ENCODE measurements at regions not wholly inside any gene's neighbourhood (a gene's known extent, or its start where the extent isn't known, plus 50 kb on each side); places are given as distances from the start of the nearest gene placed in this dataset.
"Not testable (repeated sequence)": the region's sequence is repeated elsewhere in the genome, so short reads cannot be mapped to it uniquely, and the experiment has no call there.

DNA sequence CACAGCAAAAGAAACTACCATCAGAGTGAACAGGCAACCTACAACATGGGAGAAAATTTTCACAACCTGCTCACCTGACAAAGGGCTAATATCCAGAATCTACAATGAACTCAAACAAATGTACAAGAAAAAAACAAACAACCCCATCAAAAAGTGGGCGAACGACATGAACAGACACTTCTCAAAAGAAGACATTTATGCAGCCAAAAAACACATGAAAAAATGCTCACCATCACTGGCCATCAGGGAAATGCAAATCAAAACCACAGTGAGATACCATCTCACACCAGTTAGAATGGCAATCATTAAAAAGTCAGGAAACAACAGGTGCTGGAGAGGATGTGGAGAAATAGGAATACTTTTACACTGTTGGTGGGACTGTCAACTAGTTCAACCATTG lies 207.8 kb downstream of the USP6NL start:
- not testable (repeated sequence) for H3K36me3 ChIP-seq (ENCODE audit: low read depth); H3K27ac ChIP-seq (ENCODE audit: poor library complexity, severe bottlenecking); H3K4me3 ChIP-seq (ENCODE audit: severe bottlenecking); DNase-seq (ENCODE audit: low spot score); H3K4me1 ChIP-seq (ENCODE audit: insufficient read depth, poor library complexity, severe bottlenecking); ATAC-seq (ENCODE audit: low read depth); H3K27me3 ChIP-seq (ENCODE audit: insufficient read depth, poor library complexity, severe bottlenecking); H3K9me3 ChIP-seq (ENCODE audit: severe bottlenecking)

DNA sequence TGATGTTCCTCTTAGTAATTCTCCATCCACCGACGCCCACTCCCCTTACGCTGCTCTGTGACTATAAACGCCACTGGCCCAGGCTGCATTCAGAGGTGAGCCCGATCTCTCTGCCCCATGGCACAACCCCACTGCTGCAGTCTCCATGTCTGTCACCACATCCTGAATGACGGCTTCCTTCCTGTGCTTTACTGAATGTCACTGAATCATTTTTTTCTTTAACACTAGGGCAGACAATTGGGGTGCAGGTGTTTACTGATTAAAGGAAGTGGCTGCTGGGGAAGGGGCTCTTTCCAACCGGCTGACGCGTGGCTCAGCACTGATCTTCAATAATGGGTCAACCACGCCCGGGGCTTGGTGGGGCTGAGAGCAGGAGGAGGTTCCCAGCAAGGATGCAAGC lies 208.3 kb downstream of the USP6NL start:
- no peak for DNase-seq (ENCODE audit: low spot score)
- Histone ChIP-seq H3K36me3 (ENCODE audit: low read depth) (no peaks in the 10 kb centered on the region), H3K27me3 (ENCODE audit: insufficient read depth, poor library complexity, severe bottlenecking) (no peaks in the 10 kb centered on the region), H3K9me3 (ENCODE audit: severe bottlenecking) (no peaks in the 10 kb centered on the region), H3K27ac (ENCODE audit: poor library complexity, severe bottlenecking) (no peak overlapping the region), H3K4me3 (ENCODE audit: severe bottlenecking) (no peak overlapping the region), H3K4me1 (ENCODE audit: insufficient read depth, poor library complexity, severe bottlenecking) (no peaks in the 10 kb centered on the region)
- no peak for TF ChIP-seq CTCF (IDR thresholded peaks at IDR 0.05; ENCODE audit: poor library complexity, severe bottlenecking)
- ATAC-seq (ENCODE audit: low read depth): no peak

DNA sequence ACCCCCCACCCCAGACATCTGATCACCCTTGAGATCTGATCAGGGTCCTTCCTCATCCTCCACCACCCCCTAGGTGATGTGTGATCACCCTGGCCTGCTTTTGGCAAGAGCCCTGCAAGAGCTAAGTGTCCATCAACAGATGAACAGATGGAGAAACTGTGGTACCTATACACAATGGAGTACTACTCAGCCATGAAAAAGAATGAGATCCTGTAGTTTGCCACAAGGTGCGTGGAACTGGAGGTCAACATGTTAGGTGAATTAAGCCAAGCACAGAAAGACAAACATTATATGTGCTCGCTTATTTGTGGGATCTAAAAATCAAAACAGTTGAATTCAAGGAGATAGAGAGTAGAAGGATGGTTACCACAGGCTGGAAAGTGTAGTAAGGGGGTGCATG lies 209.1 kb downstream of the USP6NL start:
- H3K4me1 ChIP-seq (ENCODE audit: insufficient read depth, poor library complexity, severe bottlenecking): no peaks in the 10 kb centered on the region
- ATAC-seq (ENCODE audit: low read depth) (no peak), DNase-seq (ENCODE audit: low spot score) (no peak)
- no peak overlapping the region for H3K4me3 ChIP-seq (ENCODE audit: severe bottlenecking)
- no peaks in the 10 kb centered on the region for H3K36me3 ChIP-seq (ENCODE audit: low read depth)
- no peak overlapping the region for H3K27ac ChIP-seq (ENCODE audit: poor library complexity, severe bottlenecking)
- H3K27me3 ChIP-seq (ENCODE audit: insufficient read depth, poor library complexity, severe bottlenecking): no peaks in the 10 kb centered on the region
- H3K9me3 ChIP-seq (ENCODE audit: severe bottlenecking): no peaks in the 10 kb centered on the region
- no peak for TF ChIP-seq CTCF (IDR thresholded peaks at IDR 0.05; ENCODE audit: poor library complexity, severe bottlenecking)

- DNase-seq (ENCODE audit: low spot score): no peak
- no peak overlapping the region for H3K27ac ChIP-seq (ENCODE audit: poor library complexity, severe bottlenecking)
These were observed 209.9 kb downstream of the USP6NL start for GRCh38 chr10:11401264-11402235.

DNA sequence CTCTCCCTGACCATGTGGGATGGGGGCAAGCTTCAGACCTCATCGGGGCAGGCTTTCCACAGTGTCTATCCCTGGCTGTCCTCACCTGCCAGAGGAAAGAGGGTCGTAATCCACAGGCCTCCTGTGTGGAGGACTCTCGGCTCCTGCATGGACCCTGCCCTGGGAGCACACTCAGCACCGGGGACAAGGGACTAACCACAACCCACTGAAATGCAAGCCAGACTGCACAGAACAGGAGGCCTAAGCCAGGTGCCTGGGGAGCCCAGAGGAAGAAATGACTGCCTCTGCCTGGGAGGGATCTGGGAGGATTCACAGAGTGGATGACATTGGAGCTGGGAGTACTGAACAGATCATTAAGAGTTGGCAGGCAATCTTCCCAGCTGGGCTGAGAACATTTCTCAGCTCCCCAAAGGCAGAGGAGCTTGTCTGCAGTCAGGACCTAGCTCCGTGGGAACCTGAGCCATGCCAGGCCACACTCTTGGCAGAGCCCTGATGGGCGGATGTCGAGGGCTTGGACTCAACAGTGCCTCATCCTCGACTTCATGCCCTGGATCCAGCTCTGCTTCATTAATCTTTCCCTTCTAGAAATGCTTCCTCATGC lies 213.4 kb downstream of the USP6NL start:
- H3K4me1 ChIP-seq (ENCODE audit: insufficient read depth, poor library complexity, severe bottlenecking): no peaks in the 10 kb centered on the region
- H3K4me3 ChIP-seq (ENCODE audit: severe bottlenecking): no peak overlapping the region
- no peak overlapping the region for H3K27ac ChIP-seq (ENCODE audit: poor library complexity, severe bottlenecking)
- no peaks in the 10 kb centered on the region for H3K9me3 ChIP-seq (ENCODE audit: severe bottlenecking)
- ATAC-seq (ENCODE audit: low read depth): no peak
- H3K27me3 ChIP-seq (ENCODE audit: insufficient read depth, poor library complexity, severe bottlenecking): no peaks in the 10 kb centered on the region
- H3K36me3 ChIP-seq (ENCODE audit: low read depth): no peaks in the 10 kb centered on the region
- TF ChIP-seq CTCF (IDR thresholded peaks at IDR 0.05; ENCODE audit: poor library complexity, severe bottlenecking): no peak
- DNase-seq (ENCODE audit: low spot score): no peak

More at GRCh38 chr10:11401264-11402235, 209.9 kb downstream of the USP6NL start:
- Histone ChIP-seq H3K36me3 (ENCODE audit: low read depth) (no peaks in the 10 kb centered on the region), H3K27me3 (ENCODE audit: insufficient read depth, poor library complexity, severe bottlenecking) (no peaks in the 10 kb centered on the region), H3K9me3 (ENCODE audit: severe bottlenecking) (no peaks in the 10 kb centered on the region), H3K4me3 (ENCODE audit: severe bottlenecking) (no peak overlapping the region), H3K4me1 (ENCODE audit: insufficient read depth, poor library complexity, severe bottlenecking) (no peaks in the 10 kb centered on the region)
- TF ChIP-seq CTCF (IDR thresholded peaks at IDR 0.05; ENCODE audit: poor library complexity, severe bottlenecking): no peak
- ATAC-seq (ENCODE audit: low read depth): no peak
